ENCODE measurements at regions not wholly inside any gene's neighbourhood (a gene's known extent, or its start where the extent isn't known, plus 50 kb on each side); places are given as distances from the start of the nearest gene placed in this dataset.

GRCh38 chr14:85400678-85401077, 129.3 kb upstream of the FLRT2 start:
- DNase-seq, result no peak

DNA sequence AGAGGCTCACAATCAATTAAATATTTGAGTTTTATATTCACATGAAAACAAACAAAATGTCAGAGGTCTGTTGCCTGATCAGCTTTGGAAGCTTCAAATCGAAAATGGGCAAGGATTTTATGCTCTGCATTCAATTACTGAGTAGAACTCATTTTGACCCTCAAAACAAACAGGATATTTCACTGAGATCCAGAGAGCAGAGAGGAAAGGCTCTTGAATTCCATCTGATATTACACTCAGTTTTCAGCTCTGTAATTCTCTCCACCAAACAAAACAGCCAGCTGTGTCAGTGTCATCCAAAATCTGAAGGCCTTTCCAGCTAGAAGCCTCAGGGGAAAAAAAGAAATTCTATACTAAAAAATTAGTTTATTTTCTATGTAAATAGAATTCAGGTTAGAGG, 128.6 kb upstream of the FLRT2 start:
- no peak for DNase-seq

- peak; percentile 13 for DNase-seq
These were observed 127.3 kb upstream of the FLRT2 start for GRCh38 chr14:85402569-85403162.

DNA sequence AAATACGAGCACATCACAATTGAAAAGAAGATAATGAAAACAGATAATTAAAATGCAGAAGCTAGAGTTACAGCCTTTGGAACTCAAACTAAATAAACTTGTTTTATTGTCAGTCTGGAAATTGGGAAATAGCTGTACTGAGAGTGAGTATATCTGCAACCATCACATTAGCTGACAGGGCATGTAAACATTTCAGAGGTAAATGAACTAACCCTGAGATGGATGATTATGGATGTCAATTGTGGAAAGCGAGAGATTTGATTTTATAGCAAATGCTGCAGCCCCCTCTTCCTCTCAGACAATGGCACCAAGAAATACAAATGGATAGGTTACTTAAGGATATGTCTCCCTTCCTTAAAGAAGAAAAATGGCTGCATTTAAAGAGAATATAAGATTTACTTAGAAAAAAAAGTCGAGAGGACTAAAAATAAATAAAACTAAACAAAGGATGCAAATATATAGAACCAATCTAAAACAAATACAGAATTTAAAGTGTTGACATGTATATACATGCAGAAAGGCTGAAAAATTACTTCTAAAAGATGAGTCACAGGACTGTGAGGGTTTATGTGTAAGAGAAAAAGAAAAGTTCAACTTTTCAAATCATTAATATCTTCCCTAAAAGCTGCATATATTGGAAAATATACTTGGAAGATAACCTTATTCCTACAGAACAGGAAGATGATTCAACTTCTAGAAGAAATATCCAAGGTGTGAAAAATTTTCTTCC, 120.3 kb upstream of the FLRT2 start:
- no peak for DNase-seq

DNA sequence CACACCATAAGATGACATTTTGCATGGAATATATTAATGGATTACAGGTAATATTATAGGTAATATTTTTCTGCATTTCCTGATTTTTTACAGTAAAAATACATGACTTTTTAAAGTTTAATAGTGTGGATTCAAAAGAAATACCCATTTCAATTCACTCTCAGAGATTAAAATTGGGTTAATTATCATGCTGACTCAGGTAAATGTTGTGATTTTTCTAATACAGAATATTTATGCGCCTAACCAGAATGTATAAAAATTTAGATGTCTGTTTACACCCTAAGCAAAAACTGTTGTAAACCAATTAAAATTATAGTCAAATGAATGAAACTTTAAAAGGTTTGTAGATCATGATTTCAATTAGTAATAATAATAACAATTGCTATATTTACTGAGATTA, 117.2 kb upstream of the FLRT2 start:
- DNase-seq, result no peak

- DNase-seq, result no peak
These were observed 116.0 kb upstream of the FLRT2 start for GRCh38 chr14:85413836-85414526.

DNA sequence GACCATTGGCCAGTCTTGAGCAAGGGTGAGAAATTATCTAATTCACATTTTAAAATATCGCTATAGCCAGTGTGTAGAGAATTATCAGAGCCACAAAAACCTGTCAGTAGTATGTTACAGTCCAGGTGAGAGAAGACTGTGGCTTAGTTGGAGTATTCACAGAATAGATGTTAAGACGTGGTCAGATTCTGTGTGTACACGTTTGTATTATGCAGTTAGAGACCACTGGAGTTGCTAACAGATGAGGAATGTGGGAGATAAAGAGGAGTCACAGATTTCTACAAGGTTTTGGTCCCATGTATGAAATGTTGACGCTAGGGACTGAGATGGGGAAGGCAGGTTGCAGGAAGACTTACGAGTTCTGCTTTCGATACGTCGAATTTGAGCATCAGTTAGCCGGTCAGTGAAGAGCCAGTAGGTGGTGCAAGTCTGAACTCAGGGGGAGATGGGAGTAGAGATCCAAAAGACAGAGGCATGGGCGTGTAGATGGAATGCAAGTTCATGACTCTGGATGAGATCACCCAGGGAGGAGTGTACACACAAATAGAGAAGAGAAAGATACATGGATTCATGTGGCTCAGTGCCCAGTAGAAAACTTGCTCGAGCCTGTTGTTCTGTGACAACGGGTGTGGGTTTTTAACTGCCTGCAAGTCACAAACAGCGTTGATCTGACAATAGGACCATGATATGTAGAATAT, 114.8 kb upstream of the FLRT2 start:
- DNase-seq, result no peak

GRCh38 chr14:85416771-85417170, 113.2 kb upstream of the FLRT2 start:
- DNase-seq, result no peak

DNA sequence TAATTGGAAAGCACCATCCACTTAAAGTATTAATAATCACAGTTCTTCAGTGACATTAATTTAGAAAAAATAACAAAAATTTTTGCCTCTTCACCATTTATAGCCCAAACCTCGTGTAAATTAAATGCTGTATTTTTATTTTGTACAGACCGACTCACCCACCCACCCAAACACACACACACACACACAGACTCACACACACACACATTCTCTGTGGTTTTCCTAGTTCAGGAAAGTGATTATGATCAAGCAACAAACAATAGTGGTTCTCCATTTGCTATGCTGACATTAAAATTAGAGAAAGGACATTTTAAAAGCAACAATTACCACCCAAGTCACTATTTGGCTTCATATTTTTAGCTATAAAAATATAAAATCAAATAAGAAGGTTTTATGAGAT, 112.5 kb upstream of the FLRT2 start:
- no peak for DNase-seq

GRCh38 chr14:85418721-85419120, 111.2 kb upstream of the FLRT2 start:
- no peak for DNase-seq

GRCh38 chr14:85420278-85420677, 109.7 kb upstream of the FLRT2 start:
- no peak for DNase-seq

- no peak for DNase-seq
These were observed 109.2 kb upstream of the FLRT2 start for GRCh38 chr14:85420707-85421106.

DNA sequence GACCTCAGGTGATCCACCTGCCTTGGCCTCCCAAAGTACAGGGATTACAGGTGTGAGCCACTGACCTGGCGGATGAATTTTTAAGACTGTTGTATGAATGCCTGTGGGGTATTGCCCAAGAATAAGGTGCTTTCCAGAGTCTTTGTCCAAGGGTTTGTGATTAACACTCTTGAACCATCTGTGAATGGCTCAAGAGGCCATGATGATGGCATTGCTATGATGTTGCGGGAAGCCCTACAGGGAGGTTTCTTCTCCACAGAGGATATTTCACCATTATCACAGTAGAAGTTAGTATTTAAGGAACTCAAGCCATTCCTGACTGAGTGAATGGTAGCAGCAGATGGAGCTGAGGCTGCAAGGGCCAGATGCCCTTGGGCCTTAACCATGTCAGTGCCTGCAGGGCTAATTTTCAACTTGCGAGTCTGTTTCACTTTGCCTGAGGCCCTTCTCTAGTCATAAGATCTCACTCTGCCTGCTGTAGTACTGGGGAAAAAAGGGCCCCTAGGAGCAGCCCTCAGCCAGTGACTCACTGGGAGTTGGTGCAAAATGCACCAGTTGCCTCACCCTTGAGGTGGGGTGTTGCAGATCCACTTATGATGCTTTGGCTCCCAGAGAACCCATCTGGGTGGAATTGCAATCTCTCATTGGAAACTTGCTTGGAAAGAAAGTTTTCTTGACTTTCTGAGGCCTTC, 108.6 kb upstream of the FLRT2 start:
- no peak for DNase-seq

- DNase-seq, result no peak
These were observed 106.1 kb upstream of the FLRT2 start for GRCh38 chr14:85423889-85424288.

- no peak for DNase-seq
These were observed 104.4 kb upstream of the FLRT2 start for GRCh38 chr14:85425507-85425906.

DNA sequence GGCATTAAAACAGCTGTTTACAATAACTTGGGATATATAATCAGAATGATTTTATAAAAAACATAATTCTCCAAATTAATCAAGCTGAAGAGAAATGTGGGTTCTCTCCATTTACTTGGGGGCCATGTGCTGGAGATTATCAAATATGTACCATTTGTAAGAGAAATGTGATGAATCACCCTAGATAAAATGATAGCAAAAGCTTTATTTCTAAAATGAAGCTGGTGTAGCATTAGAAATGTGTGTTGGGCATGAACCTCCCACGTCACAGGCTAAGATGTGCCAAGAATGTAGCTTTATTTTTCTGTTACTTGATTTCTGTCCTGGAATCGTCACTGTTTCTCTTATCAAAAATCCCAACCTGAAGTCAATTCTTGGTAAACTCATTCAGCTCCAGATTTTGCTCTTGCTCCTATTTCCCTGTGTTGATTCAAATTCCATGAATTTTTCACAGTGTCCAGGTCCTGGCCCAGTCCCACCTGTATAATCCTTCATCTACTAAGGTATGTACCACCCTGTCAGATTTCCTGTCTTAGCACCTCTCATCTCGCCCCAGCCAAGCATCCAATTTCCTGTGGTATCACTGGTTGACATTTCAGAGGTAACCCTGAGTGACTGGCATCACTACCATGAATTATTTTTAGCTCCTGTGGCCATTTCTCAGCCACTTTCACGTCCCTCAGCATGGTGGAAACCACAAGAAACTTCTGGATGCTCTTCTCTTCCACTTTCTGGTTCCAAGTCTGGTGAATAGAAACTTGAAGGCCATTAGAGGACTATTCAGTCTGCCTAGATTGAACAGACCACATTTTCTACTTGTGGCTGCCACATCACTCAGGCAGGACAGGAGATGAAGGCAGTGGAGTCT, 103.6 kb upstream of the FLRT2 start:
- DNase-seq, result no peak

DNA sequence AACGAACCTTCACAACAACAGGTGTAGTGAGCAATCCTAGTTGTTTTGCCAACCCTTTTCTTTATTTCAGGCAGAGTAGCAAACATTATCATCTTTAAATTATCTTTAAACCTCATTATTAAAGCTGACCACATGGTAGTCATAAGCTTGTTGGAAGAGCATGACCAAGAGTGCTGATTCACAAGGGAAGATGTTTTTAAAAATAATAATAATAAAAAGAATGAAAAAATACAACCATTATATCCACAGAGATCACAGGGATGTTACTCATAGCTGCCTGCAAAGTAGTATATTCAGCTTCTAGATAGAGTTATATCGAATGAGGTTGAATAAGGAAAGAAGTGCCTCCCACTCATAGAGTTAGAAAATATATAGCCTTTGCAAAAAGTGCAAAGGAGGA, 101.0 kb upstream of the FLRT2 start:
- no peak for DNase-seq

DNA sequence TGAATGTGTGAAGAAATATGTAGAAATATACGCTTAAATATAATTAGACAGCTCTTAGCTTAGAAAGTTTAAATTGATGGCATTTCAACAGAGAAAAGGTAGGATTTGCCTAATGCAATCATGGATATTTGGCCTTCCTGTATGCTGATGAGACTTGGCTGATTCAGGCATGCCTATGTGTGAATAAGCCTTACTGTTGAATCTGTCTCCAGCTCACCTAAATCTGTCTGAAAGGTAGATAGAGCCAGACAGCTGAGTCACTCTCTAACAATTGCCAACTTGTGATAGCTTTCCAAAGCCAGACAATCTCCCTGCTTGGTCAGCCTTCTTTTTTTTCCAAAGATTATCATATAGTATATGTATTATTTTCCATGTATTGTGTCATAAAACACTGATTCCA, 92.8 kb upstream of the FLRT2 start:
- DNase-seq, result no peak

- no peak for DNase-seq
These were observed 91.9 kb upstream of the FLRT2 start for GRCh38 chr14:85438001-85438400.

GRCh38 chr14:85438481-85438942, 91.4 kb upstream of the FLRT2 start:
- no peak for DNase-seq

- no peak for DNase-seq
These were observed 90.1 kb upstream of the FLRT2 start for GRCh38 chr14:85439696-85440328.

Measured in NCI-H146 (cell line).